NCI-H1930 (cell line): ENCODE measurements at regions not wholly inside any gene's neighbourhood (a gene's known extent, or its start where the extent isn't known, plus 50 kb on each side); places are given as distances from the start of the nearest gene placed in this dataset.

Source experiments
- DNase-seq, 2 experiments: peaks; one replicate each; lab custom pipeline; 2025; lab: John Stamatoyannopoulos, UW

- DNase-seq: no peak
These were observed 515.3 kb downstream of the DSC3 start for GRCh38 chr18:30527226-30527625.

GRCh38 chr18:30522288-30522929, 520.1 kb downstream of the DSC3 start:
- DNase-seq: no peak

- no peak for DNase-seq
These were observed 528.5 kb downstream of the DSC3 start for GRCh38 chr18:30514059-30514458.

- DNase-seq: no peak
These were observed 529.7 kb downstream of the DSC3 start for GRCh38 chr18:30512872-30513271.

- DNase-seq: no peak
These were observed 531.7 kb downstream of the DSC3 start for GRCh38 chr18:30510882-30511281.

GRCh38 chr18:30501594-30501993, 540.9 kb downstream of the DSC3 start:
- DNase-seq: no peak

GRCh38 chr18:30500240-30500945, 542.1 kb downstream of the DSC3 start:
- no peak for DNase-seq

- DNase-seq: no peak
These were observed 542.8 kb downstream of the DSC3 start for GRCh38 chr18:30499721-30500120.

- DNase-seq: no peak
These were observed 549.9 kb downstream of the DSC3 start for GRCh38 chr18:30492552-30493129.

GRCh38 chr18:30491815-30492551, 550.6 kb downstream of the DSC3 start:
- no peak for DNase-seq

- no peak for DNase-seq
These were observed 552.5 kb downstream of the DSC3 start for GRCh38 chr18:30489890-30490643.

- DNase-seq: no peak
These were observed 554.6 kb downstream of the DSC3 start for GRCh38 chr18:30487962-30488361.

GRCh38 chr18:30486856-30487255, 555.7 kb downstream of the DSC3 start:
- no peak for DNase-seq

GRCh38 chr18:30485078-30485477, 557.5 kb downstream of the DSC3 start:
- DNase-seq: no peak

GRCh38 chr18:30481871-30482270, 560.7 kb downstream of the DSC3 start:
- no peak for DNase-seq

GRCh38 chr18:30469091-30469490, 573.5 kb downstream of the DSC3 start:
- DNase-seq: no peak

- DNase-seq: no peak
These were observed 577.4 kb downstream of the DSC3 start for GRCh38 chr18:30465096-30465495.

GRCh38 chr18:30457156-30457555, 585.4 kb downstream of the DSC3 start:
- DNase-seq: no peak

GRCh38 chr18:30455741-30456140, 586.8 kb downstream of the DSC3 start:
- no peak for DNase-seq

- DNase-seq: no peak
These were observed 587.6 kb downstream of the DSC3 start for GRCh38 chr18:30454920-30455319.

- DNase-seq: no peak
These were observed 590.6 kb downstream of the DSC3 start for GRCh38 chr18:30451981-30452380.

- DNase-seq: no peak
These were observed 591.6 kb downstream of the DSC3 start for GRCh38 chr18:30450927-30451326.
